ENCODE measurements at regions not wholly inside any gene's neighbourhood (a gene's known extent, or its start where the extent isn't known, plus 50 kb on each side); places are given as distances from the start of the nearest gene placed in this dataset.

DNA sequence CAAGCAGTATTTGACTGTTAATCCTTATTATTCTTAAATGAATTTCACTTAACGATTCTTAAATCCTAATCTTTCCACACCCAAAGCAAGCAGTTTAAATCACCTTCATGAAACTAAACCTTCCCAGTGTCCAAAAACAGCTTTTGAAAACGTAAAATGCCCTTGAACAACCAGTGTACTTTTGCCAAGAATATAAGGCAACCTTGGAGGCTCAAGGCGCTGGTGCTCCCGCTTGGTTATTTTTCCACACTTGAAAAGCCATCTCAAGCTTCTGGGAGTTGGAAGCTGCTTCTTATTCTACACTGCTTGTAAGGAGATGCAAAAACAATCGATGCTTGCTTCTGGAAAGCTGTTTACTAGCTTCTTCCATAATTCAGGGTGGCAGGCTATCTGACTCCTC is 625.7 kb downstream of the HTR1B start:
- TF ChIP-seq, protein P1, sequence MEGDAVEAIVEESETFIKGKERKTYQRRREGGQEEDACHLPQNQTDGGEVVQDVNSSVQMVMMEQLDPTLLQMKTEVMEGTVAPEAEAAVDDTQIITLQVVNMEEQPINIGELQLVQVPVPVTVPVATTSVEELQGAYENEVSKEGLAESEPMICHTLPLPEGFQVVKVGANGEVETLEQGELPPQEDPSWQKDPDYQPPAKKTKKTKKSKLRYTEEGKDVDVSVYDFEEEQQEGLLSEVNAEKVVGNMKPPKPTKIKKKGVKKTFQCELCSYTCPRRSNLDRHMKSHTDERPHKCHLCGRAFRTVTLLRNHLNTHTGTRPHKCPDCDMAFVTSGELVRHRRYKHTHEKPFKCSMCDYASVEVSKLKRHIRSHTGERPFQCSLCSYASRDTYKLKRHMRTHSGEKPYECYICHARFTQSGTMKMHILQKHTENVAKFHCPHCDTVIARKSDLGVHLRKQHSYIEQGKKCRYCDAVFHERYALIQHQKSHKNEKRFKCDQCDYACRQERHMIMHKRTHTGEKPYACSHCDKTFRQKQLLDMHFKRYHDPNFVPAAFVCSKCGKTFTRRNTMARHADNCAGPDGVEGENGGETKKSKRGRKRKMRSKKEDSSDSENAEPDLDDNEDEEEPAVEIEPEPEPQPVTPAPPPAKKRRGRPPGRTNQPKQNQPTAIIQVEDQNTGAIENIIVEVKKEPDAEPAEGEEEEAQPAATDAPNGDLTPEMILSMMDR (conservative IDR thresholded peaks at IDR 0.05; ENCODE audit: low read depth, low read length) = no peak
- no peak for TF ChIP-seq EZH2 (IDR thresholded peaks at IDR 0.05; ENCODE audit: borderline replicate concordance, low read depth, low read length, poor library complexity, severe bottlenecking)

Measured in A673 (cell line).